IPS DF 4.7 (cell line): ENCODE measurements at regions not wholly inside any gene's neighbourhood (a gene's known extent, or its start where the extent isn't known, plus 50 kb on each side); places are given as distances from the start of the nearest gene placed in this dataset.
"Not testable (repeated sequence)": the region's sequence is repeated elsewhere in the genome, so short reads cannot be mapped to it uniquely, and the experiment has no call there.

Source experiments
- DNase-seq: peaks from one replicate; pipeline ENCODE4 v3.0.0-alpha.2; 2013; ENCODE audit warnings: low spot score; ENCODE audit errors: extremely low read depth

GRCh38 chr1:200496937-200497336 is 87.1 kb upstream of the ZNF281 start:
- no peak for DNase-seq

- DNase-seq: no peak
Measured at GRCh38 chr1:200495901-200496300, 86.1 kb upstream of the ZNF281 start.

- DNase-seq: no peak
Measured at GRCh38 chr1:200493344-200493743, 83.5 kb upstream of the ZNF281 start.

GRCh38 chr1:200491103-200491502 is 81.3 kb upstream of the ZNF281 start:
- no peak for DNase-seq

- no peak for DNase-seq
Measured at GRCh38 chr1:200490183-200490582, 80.3 kb upstream of the ZNF281 start.

GRCh38 chr1:200488375-200489165 is 78.7 kb upstream of the ZNF281 start:
- peak; percentile 66 for DNase-seq

GRCh38 chr1:200487650-200488049 is 77.8 kb upstream of the ZNF281 start:
- no peak for DNase-seq

GRCh38 chr1:200486634-200487033 is 76.8 kb upstream of the ZNF281 start:
- no peak for DNase-seq

- not testable (repeated sequence) for DNase-seq
Measured at GRCh38 chr1:200484438-200484946, 74.7 kb upstream of the ZNF281 start.

- peak; percentile 30 for DNase-seq
Measured at GRCh38 chr1:200483491-200484143, 73.8 kb upstream of the ZNF281 start.

GRCh38 chr1:200480964-200481363 is 71.1 kb upstream of the ZNF281 start:
- DNase-seq: no peak

- no peak for DNase-seq
Measured at GRCh38 chr1:200479816-200480215, 70.0 kb upstream of the ZNF281 start.

GRCh38 chr1:200478945-200479558 is 69.2 kb upstream of the ZNF281 start:
- no peak for DNase-seq

- no peak for DNase-seq
Measured at GRCh38 chr1:200478239-200478623, 68.4 kb upstream of the ZNF281 start.

GRCh38 chr1:200474633-200475032 is 64.8 kb upstream of the ZNF281 start:
- DNase-seq: no peak

- DNase-seq: no peak
Measured at GRCh38 chr1:200473698-200474371, 64.0 kb upstream of the ZNF281 start.

- no peak for DNase-seq
Measured at GRCh38 chr1:200471739-200472138, 61.9 kb upstream of the ZNF281 start.

GRCh38 chr1:200468264-200469001 is 58.6 kb upstream of the ZNF281 start:
- DNase-seq: no peak

- no peak for DNase-seq
Measured at GRCh38 chr1:200464784-200465400, 55.1 kb upstream of the ZNF281 start.
